Left ventricle myocardium superior (tissue), 1 donor: ENCODE measurements at regions not wholly inside any gene's neighbourhood (a gene's known extent, or its start where the extent isn't known, plus 50 kb on each side); places are given as distances from the start of the nearest gene placed in this dataset.
A peak's percentile ranks its signal among the peaks of the same experiment; 100 is the strongest.
"Not testable (repeated sequence)": the region's sequence is repeated elsewhere in the genome, so short reads cannot be mapped to it uniquely, and the experiment has no call there.

Experiments
- ATAC-seq: fragments of 200-7000 bp; cut with Tn5 transposase; one replicate; pipeline ENCODE4 v1.9.1; 2020; ENCODE audit warnings: mild to moderate bottlenecking, moderate library complexity
- DNase-seq: peaks from one replicate; pipeline ENCODE4 v3.0.0-alpha.2; 2020
- intact Hi-C: fragments of 100-400 bp; cut with micrococcal nuclease; formaldehyde crosslinking; loops from one replicate; pipeline ENCODE4 v1.11.0; 2022
- donor health status: DM: no; HTN: yes; CAD: no; lungs with severe emphysema.

DNA sequence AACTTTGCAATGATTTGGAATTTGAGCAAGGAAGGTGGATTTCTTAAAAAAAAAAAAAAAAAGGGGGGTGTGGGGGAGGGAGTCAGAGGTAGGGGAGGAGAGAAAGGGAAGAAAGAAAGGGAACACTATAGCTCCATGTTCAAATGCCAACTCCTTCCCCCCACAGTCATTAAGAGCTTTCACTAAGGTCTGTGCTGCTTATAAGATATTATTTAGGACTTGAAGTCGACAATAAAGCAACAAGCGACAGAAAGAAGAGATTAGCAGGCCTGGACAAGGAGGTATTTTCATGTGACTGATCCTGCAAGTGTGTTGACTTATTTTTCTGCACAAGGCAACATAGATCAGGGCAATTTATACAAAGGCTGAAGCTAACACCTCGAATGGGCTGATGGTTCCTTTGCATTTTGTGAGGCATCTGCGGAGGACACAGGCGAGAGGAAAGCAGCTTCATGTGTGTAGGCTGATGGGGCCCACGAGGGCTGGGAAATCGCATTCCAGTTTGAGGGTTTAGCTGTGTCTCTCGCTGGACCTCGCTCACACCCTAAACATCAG is 382.0 kb downstream of the SOX11 start:
- no peak for ATAC-seq
- DNase-seq, result no peak
- intact Hi-C loops, result no loop called here

DNA sequence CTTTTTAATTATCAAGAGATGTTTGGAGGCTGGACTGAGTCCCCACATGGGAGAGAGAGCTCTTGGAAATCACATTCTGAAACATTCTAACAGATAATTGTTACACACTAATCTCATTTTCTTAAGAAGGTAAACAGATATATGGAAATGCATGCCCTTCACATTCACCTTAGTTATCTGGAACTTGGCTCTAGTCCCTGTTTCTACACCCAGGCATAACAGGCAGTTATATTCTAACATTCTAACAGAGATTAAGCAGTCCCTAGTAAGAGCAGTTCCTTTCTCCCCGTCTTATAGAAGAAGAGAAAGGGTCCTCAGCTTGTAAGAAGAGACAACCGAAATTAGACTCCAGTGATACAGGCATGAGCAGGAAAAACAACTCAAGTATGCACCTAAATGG is 385.4 kb downstream of the SOX11 start:
- ATAC-seq (peak; percentile 60), DNase-seq (no peak)
- intact Hi-C loops, result no loop called here

DNA sequence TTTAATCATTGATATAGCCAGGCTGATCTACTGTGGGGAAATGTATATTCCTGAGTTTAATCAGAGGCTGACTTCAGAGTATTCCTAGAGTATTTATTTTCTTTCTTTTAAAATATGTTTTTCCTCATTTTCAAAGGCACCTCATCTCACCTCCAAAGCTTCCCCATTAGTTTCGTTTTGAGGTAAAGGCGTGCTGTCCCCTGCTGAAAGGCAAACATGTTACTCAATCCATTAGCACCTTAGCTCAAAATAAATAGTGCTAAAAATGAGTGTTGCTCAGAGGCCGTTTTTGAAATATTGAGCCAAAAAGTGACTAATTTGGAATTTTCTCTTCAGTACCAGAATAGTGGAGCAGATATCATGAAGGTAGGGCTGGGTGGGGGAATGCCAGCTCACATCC is 386.2 kb downstream of the SOX11 start:
- ATAC-seq (no peak), DNase-seq (no peak)
- intact Hi-C loops, result no loop called here

DNA sequence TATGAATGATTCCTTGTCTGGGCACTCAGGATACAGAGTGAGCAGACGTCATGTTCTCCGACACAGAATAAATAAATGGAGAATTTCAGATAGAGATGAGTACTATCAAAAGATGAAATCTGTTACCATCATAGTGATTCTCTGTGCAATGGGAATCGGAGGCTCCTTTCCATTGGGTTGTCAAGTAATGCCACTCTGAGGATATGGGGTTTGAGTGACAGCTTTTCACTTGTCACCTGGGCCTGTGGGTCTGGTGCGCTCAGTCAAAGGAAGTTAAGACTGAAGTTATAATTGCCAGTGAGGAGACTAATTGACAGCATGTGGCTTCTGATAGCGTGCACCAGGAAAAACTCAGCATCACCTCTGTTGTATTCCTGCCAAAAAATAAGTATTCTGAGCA is 387.2 kb downstream of the SOX11 start:
- no peak for ATAC-seq
- DNase-seq, result no peak
- intact Hi-C loops, result no loop called here

- peak; percentile 66 for ATAC-seq
- no peak for DNase-seq
- intact Hi-C loops, result no loop called here
These were observed 389.0 kb downstream of the SOX11 start for GRCh38 chr2:6080932-6081753.

DNA sequence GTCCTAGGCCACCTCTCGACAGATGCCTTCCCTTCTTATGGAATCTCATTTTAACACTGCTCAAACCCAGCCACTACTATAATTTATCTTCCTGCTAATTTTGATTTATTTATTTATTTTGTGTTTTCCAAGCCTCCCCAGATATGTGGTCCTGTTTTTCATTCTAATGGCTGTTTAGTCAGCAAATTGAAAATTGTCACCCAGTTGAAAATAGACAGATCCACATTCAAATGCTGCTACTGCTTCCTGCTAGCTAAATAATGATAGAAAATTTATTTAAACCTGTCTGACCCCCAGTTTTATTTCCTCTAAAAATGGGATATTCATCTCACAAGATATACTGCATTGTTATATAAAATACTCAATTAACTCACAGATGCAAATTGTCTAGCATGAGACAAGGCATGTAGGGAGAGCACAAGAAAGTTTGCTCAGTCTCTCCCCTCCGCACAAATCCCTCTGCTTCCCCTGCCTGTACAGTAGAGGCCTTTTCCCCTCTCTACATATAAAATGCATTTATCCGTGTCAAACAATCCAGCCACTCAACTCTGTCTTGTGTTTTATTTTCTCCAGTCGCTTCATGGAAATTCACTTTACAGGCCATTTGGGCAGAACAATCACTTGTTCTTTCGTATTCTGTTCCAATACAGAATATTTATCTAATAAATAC is 389.9 kb downstream of the SOX11 start:
- intact Hi-C loops, result no loop called here
- ATAC-seq (no peak), DNase-seq (no peak)

- intact Hi-C loops, result no loop called here
- ATAC-seq (no peak), DNase-seq (no peak)
These were observed 390.4 kb downstream of the SOX11 start for GRCh38 chr2:6082625-6083018.

- intact Hi-C loops, result no loop called here
- ATAC-seq (no peak), DNase-seq (no peak)
These were observed 391.0 kb downstream of the SOX11 start for GRCh38 chr2:6083136-6083535.

GRCh38 chr2:6089474-6089873 is 397.3 kb downstream of the SOX11 start:
- ATAC-seq (no peak), DNase-seq (no peak)
- intact Hi-C loops, result no loop called here

DNA sequence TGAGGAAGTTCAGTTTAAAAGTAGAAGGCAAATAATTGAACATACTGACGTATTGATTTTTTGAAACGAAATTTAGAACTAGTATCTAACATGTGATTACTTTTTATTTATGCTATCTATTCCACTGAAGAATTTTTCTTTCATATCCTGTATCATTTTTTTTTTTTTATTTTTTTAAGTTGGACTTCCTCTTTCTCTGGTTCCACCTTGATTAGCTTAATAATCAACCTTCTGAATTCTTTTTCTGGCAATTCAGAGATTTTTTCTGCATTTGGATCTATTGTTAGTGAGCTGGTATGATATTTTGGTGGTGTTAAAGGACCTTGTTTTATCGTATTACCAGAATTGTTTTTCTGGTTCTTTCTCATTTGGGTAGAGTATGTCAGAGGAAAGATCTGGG is 411.2 kb downstream of the SOX11 start:
- DNase-seq, result no peak
- intact Hi-C loops, result no loop called here
- no peak for ATAC-seq

- intact Hi-C loops, result no loop called here
- no peak for ATAC-seq
- DNase-seq, result no peak
These were observed 411.8 kb downstream of the SOX11 start for GRCh38 chr2:6103949-6104348.

GRCh38 chr2:6107290-6107689 is 415.1 kb downstream of the SOX11 start:
- ATAC-seq (no peak), DNase-seq (no peak)
- intact Hi-C loops, result no loop called here

DNA sequence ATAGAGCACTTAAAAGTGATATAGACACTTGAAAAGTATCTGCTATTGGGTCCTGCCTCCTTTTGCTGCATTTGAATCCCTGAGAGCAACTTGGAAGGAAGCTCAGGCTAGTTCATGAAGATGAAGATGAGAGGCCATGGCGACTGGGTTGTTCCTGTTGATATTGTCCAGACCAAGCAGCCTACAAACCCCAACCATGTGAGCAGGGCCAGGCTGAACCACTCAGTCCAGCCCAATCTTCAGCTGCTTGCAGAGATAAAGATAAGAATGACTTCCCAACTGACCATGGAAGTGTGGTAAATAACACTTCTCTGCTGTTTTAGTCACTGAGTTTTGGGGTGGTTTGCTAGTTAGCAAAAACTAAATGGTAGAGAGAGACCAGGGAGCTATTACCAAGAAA is 417.6 kb downstream of the SOX11 start:
- intact Hi-C loops, result no loop called here
- no peak for ATAC-seq
- no peak for DNase-seq

GRCh38 chr2:6111781-6112261 is 419.6 kb downstream of the SOX11 start:
- intact Hi-C loops, result no loop called here
- no peak for DNase-seq
- no peak for ATAC-seq

GRCh38 chr2:6113786-6114185 is 421.6 kb downstream of the SOX11 start:
- no peak for DNase-seq
- no peak for ATAC-seq
- intact Hi-C loops, result no loop called here

GRCh38 chr2:6127718-6128117 is 435.5 kb downstream of the SOX11 start:
- ATAC-seq (no peak), DNase-seq (no peak)
- intact Hi-C loops, result no loop called here

GRCh38 chr2:6139142-6139541 is 447.0 kb downstream of the SOX11 start:
- DNase-seq (no peak), ATAC-seq (no peak)
- intact Hi-C loops, result no loop called here

GRCh38 chr2:6139916-6140315 is 447.7 kb downstream of the SOX11 start:
- no peak for ATAC-seq
- intact Hi-C loops, result no loop called here
- DNase-seq, result no peak

DNA sequence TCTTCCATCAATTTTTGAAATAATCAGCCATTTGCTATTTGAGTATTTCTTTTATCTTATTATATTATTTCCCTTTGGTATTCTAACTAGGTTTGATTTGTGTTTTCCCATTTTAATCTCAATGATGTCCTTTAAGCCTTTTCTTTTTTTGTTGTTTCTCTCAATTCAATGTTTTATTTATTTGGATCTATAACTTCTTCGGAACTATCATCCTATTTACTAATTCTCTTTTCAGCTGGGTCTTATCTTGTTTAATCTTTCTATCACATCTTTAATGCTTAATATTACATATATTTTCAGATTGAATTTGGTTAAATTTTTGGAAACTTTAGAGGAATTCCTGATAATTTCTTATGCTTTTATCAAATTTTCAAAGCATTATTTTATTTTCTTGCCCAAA is 448.3 kb downstream of the SOX11 start:
- ATAC-seq, result no peak
- intact Hi-C loops, result no loop called here
- no peak for DNase-seq

DNA sequence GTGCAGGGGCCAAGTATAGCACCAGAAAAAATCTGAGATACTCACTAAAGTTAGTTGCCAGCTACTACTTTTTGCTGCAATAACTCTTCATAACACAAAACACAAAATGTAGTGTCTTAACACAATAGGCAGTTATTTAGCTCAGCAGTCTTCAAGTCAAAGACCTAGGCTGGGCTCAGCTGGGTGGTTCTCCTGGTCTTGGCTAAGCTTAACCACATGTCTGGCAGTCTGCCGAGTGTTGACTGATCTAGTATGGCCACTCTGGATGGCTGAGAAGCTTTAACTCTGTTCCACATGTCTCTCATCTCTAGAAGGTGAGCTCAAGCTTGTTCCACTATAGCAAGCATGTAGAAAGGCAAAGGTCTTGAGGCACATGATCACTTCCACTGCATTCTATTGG is 451.6 kb downstream of the SOX11 start:
- intact Hi-C loops, result no loop called here
- ATAC-seq, result no peak
- DNase-seq, result no peak

- intact Hi-C loops, DNase-seq: not testable (repeated sequence)
These were observed 455.0 kb downstream of the SOX11 start for GRCh38 chr2:6147215-6147614.

More at GRCh38 chr2:6147215-6147614, 455.0 kb downstream of the SOX11 start:
- ATAC-seq, result not testable (repeated sequence)
